Mesendoderm (in vitro differentiated cells): ENCODE measurements at regions not wholly inside any gene's neighbourhood (a gene's known extent, or its start where the extent isn't known, plus 50 kb on each side); places are given as distances from the start of the nearest gene placed in this dataset.
"Not testable (repeated sequence)": the region's sequence is repeated elsewhere in the genome, so short reads cannot be mapped to it uniquely, and the experiment has no call there.

Experiments
- DNase-seq: peaks from one replicate; pipeline ENCODE4 v3.0.0; 2013
- H2AK5ac ChIP-seq: 2 replicates; pipeline ENCODE4 v1.6.1; 2013; ENCODE audit warnings: low read length, inconsistent platforms
- H2BK120ac ChIP-seq: 2 replicates; pipeline ENCODE4 v1.6.1; 2013; ENCODE audit warnings: low read depth, mild to moderate bottlenecking, low read length, moderate library complexity, mixed read lengths
- H2BK15ac ChIP-seq: replicated peaks from 2 replicates; pipeline ENCODE4 v1.6.1; 2013; ENCODE audit warnings: low read depth, mild to moderate bottlenecking, moderate library complexity
- H2BK5ac ChIP-seq: 2 replicates; pipeline ENCODE4 v1.6.1; 2013; ENCODE audit warnings: low read length, inconsistent platforms
- H3K18ac ChIP-seq: 2 replicates; pipeline ENCODE4 v1.6.1; 2013; ENCODE audit warnings: mild to moderate bottlenecking, low read length, mixed read lengths
- H3K23ac ChIP-seq: one replicate; pipeline ENCODE4 v1.6.1; 2013; ENCODE audit warnings: low read length
- H3K27ac ChIP-seq: 2 replicates; pipeline ENCODE4 v1.5.1; 2013; ENCODE audit warnings: low read depth, mild to moderate bottlenecking, inconsistent platforms, low read length, moderate library complexity
- H3K27me3 ChIP-seq: 2 replicates; pipeline ENCODE4 v1.6.1; 2013; ENCODE audit warnings: low read length, control low read depth, mild to moderate bottlenecking, inconsistent platforms; ENCODE audit not compliant: insufficient read depth, poor library complexity
- H3K36me3 ChIP-seq: 2 replicates; pipeline ENCODE4 v1.6.1; 2013; ENCODE audit warnings: low read length, inconsistent platforms; ENCODE audit not compliant: control insufficient read depth, insufficient read depth
- H3K4ac ChIP-seq: one replicate; pipeline ENCODE4 v1.6.1; 2013; ENCODE audit warnings: low read depth, mild to moderate bottlenecking, low read length, moderate library complexity
- H3K4me1 ChIP-seq: 2 replicates; pipeline ENCODE4 v1.6.1; 2013; ENCODE audit warnings: low read depth, low read length, inconsistent platforms; ENCODE audit not compliant: control insufficient read depth
- H3K4me2 ChIP-seq: 2 replicates; pipeline ENCODE4 v1.6.1; 2013; ENCODE audit warnings: low read length
- H3K4me3 ChIP-seq: 2 replicates; pipeline ENCODE4 v1.5.1; 2013; ENCODE audit warnings: mild to moderate bottlenecking, low read length
- H3K56ac ChIP-seq: one replicate; pipeline ENCODE4 v1.6.1; 2013; ENCODE audit warnings: low read length
- H3K79me1 ChIP-seq: 2 replicates; pipeline ENCODE4 v1.6.1; 2013; ENCODE audit warnings: low read length, inconsistent platforms
- H3K79me2 ChIP-seq: 2 replicates; pipeline ENCODE4 v1.6.1; 2013; ENCODE audit warnings: mild to moderate bottlenecking, low read length; ENCODE audit not compliant: control insufficient read depth, insufficient read depth
- H3K9ac ChIP-seq: 2 replicates; pipeline ENCODE4 v1.6.1; 2013; ENCODE audit warnings: low read length, inconsistent platforms
- H4K5ac ChIP-seq: one replicate; pipeline ENCODE4 v1.6.1; 2013; ENCODE audit warnings: low read length
- H4K8ac ChIP-seq: one replicate; pipeline ENCODE4 v1.6.1; 2013; ENCODE audit warnings: low read depth, mild to moderate bottlenecking, control low read depth, low read length, moderate library complexity
- WGBS: extraction: QIAGEN DNeasy Blood & Tissue Kit; methylation state at CpG from one replicate; pipeline ENCODE4 v1.1.7; 2013; ENCODE audit warnings: low lambda C conversion rate, missing lambda C conversion rate; ENCODE audit not compliant: insufficient coverage; ENCODE audit errors: extremely low coverage; 5-methylcytosine and 5-hydroxymethylcytosine counted together

DNA sequence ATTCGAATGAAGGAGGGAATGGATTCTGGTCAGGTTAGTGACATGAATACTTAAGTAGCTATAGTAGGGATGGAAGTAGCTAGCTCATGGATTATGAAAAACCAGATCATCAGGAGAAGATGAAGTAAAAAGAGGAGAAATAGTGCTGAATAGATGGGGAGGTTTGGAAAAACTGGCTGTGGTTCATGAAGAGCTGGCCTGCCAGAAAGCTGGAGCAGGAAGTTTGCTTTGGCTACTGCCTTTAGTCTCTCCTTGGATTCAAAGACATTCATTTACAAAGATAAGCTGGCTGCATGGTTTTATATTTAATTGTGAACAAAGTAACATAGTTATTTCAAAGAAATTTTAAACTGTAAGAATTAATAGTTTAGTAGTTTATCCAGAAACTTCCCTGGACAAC, 567.0 kb downstream of the RIT2 start:
- Histone ChIP-seq H3K36me3 (no peaks in the 10 kb centered on the region), H3K23ac (no peak overlapping the region), H4K8ac (no peak overlapping the region), H3K18ac (no peak overlapping the region), H2AK5ac (no peak overlapping the region), H3K56ac (no peak overlapping the region), H3K4me3 (no peak overlapping the region), H3K4me1 (peaks cover 4% of the 10 kb centered on the region), H3K9ac (no peak overlapping the region), H3K79me2 (no peaks in the 10 kb centered on the region), H2BK5ac (no peak overlapping the region), H3K79me1 (no peaks in the 10 kb centered on the region), H4K5ac (no peak overlapping the region), H3K27ac (no peak overlapping the region), H3K27me3 (no peaks in the 10 kb centered on the region), H3K4me2 (no peak overlapping the region), H3K4ac (no peak overlapping the region), H2BK15ac (no peak overlapping the region), H2BK120ac (no peak overlapping the region)
- no peak for DNase-seq
- WGBS = 100% methylated on average over 1 of the region's 1 CpG

DNA sequence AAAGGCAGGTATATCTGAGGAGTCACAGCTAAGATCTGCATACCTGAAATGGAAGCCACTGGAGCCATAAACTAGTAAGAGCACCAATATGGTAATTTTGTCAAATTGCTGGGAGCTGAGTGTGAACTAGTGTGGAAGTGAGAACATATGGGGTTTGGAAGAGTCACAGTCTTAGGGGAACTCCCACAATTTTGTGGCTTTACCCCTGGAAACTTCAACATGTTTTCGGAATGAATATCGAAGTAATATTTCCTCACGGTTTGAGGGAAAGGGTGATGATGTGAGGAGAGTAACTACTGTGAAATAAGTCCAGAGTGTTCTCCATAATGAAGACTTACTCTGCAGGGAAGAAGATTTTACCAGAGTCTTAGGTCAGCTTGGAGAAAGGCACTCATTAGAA, 565.9 kb downstream of the RIT2 start:
- Histone ChIP-seq H3K27me3 (no peaks in the 10 kb centered on the region), H2BK120ac (no peak overlapping the region), H3K27ac (no peak overlapping the region), H3K79me2 (no peaks in the 10 kb centered on the region), H3K4me2 (no peak overlapping the region), H2BK5ac (no peak overlapping the region), H3K36me3 (no peaks in the 10 kb centered on the region), H3K23ac (peak overlapping the region; percentile 30), H4K5ac (no peak overlapping the region), H4K8ac (no peak overlapping the region), H3K4me1 (peaks cover 4% of the 10 kb centered on the region), H3K4me3 (no peak overlapping the region), H3K79me1 (no peaks in the 10 kb centered on the region), H3K4ac (no peak overlapping the region), H2AK5ac (no peak overlapping the region), H2BK15ac (no peak overlapping the region), H3K18ac (no peak overlapping the region), H3K56ac (no peak overlapping the region), H3K9ac (no peak overlapping the region)
- no peak for DNase-seq
- WGBS = no CpG with 5 or more reads among the region's 3 CpGs

DNA sequence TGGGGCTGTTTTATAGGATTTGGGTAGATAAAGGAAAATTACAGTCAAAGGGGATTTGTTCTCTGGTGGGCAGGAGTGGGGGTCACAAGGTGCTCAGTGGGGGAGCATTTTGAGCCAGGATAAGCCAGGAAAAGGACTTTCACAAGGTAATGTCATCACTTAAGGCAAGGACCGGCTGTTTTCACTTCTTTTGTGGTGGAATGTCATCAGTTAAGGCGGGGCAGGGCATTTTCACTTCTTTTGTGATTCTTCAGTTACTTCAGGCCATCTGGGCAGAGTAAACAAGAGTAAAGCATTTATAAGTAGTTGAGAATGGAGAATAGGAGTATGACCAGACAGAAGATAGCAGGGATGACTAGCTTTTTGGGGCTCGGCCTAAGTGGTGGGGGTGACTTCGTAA, 562.9 kb downstream of the RIT2 start:
- H3K9ac ChIP-seq, H3K4me3 ChIP-seq, H3K27ac ChIP-seq, H3K79me1 ChIP-seq, H4K5ac ChIP-seq, H2AK5ac ChIP-seq, H3K4ac ChIP-seq, H4K8ac ChIP-seq, H3K18ac ChIP-seq, H3K36me3 ChIP-seq, H3K79me2 ChIP-seq, H3K23ac ChIP-seq, H2BK120ac ChIP-seq, H3K4me1 ChIP-seq, H2BK5ac ChIP-seq, H3K27me3 ChIP-seq, H3K4me2 ChIP-seq, H3K56ac ChIP-seq: not testable (repeated sequence)
- H2BK15ac ChIP-seq = peak overlapping the region; percentile 57
- no CpG with 5 or more reads among the region's 4 CpGs for WGBS
- DNase-seq = peak; percentile 49

DNA sequence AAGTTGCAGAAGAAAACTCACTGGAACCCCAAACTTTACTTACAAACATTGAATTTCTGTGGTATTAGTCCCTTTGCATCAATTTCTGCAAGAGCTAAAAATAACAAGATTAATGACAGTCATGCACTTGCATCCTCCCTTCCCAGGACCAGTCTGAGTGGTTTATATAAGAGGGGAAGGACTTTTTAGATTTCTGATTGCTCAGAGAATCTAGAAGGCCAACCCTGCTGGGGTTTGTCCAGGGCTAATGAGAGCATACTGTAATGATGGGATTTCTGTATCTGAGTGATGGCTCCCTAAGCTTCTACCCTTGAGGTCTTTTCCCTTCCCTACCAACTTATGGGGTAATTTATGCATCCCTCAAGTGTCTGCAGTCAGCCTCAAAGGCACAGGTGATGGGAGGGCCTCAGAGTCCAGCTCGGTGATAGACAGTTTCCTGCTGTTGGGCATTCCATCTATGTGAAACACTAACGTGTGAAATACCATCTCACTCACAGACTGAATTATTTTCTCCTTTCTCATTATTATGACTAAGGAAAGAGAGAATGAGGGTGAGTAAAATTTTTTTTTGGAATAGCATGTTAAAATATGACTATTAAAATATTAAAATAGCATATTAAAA, 556.3 kb downstream of the RIT2 start:
- no CpG with 5 or more reads among the region's 2 CpGs for WGBS
- Histone ChIP-seq H3K9ac (no peak overlapping the region), H3K27me3 (no peaks in the 10 kb centered on the region)

GRCh38 chr18:42561521-42561920, 554.0 kb downstream of the RIT2 start:
- Histone ChIP-seq H3K4me2 (no peak overlapping the region), H3K56ac (no peak overlapping the region), H2BK120ac (no peak overlapping the region), H2BK5ac (no peak overlapping the region), H3K36me3 (no peaks in the 10 kb centered on the region), H3K79me2 (no peaks in the 10 kb centered on the region), H3K27me3 (no peaks in the 10 kb centered on the region), H4K8ac (no peak overlapping the region), H2BK15ac (no peak overlapping the region), H3K4me1 (peaks cover 1% of the 10 kb centered on the region), H3K4me3 (no peak overlapping the region), H4K5ac (no peak overlapping the region), H3K9ac (no peak overlapping the region), H3K18ac (peak overlapping the region; percentile 12), H3K27ac (no peak overlapping the region), H2AK5ac (no peak overlapping the region), H3K4ac (no peak overlapping the region), H3K79me1 (no peaks in the 10 kb centered on the region), H3K23ac (no peak overlapping the region)
- no CpG with 5 or more reads among the region's 1 CpG for WGBS
- peak; percentile 80 for DNase-seq

More for the DNA sequence above, 556.3 kb downstream of the RIT2 start:
- Histone ChIP-seq H4K8ac (no peak overlapping the region), H3K4me2 (no peak overlapping the region), H3K4me1 (peaks cover 1% of the 10 kb centered on the region), H3K18ac (no peak overlapping the region), H4K5ac (no peak overlapping the region), H3K36me3 (no peaks in the 10 kb centered on the region), H2BK15ac (no peak overlapping the region), H2BK120ac (no peak overlapping the region), H3K79me2 (no peaks in the 10 kb centered on the region), H3K56ac (no peak overlapping the region), H3K27ac (peak overlapping the region; percentile 38), H3K79me1 (no peaks in the 10 kb centered on the region), H2AK5ac (no peak overlapping the region), H3K4me3 (no peak overlapping the region), H2BK5ac (no peak overlapping the region), H3K4ac (no peak overlapping the region), H3K23ac (no peak overlapping the region)
- peak; percentile 74 for DNase-seq

DNA sequence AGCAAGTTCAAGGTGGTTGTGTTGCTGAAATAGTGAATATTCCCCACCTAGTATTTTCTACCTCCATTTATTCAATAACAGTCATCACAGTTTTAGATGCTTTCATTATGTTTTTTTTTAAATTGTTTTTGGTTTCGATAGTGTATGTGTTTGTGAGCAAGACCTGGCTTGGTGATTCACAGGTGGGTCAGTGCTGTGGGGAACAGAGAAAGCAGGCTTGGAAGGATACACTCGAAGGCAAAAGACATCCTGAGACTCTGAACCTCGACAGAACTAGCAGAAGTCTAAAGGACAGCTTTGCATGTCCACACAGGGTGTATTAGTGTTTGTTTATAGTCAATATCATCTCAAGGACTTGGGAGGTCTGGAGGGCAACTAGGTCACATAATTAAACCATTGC, 551.5 kb downstream of the RIT2 start:
- DNase-seq = no peak
- H3K79me1 ChIP-seq = no peaks in the 10 kb centered on the region
- no peak overlapping the region for H3K4ac ChIP-seq
- no peaks in the 10 kb centered on the region for H3K79me2 ChIP-seq
- peak overlapping the region; percentile 20 for H3K18ac ChIP-seq
- no peak overlapping the region for H2AK5ac ChIP-seq
- no peaks in the 10 kb centered on the region for H3K36me3 ChIP-seq
- H3K23ac ChIP-seq = no peak overlapping the region
- no peak overlapping the region for H4K5ac ChIP-seq
- no peak overlapping the region for H3K4me2 ChIP-seq
- H2BK120ac ChIP-seq = no peak overlapping the region
- no peak overlapping the region for H3K27ac ChIP-seq
- H3K4me3 ChIP-seq = no peak overlapping the region
- no peak overlapping the region for H2BK5ac ChIP-seq
- H3K4me1 ChIP-seq = peaks cover 1% of the 10 kb centered on the region
- H3K9ac ChIP-seq = no peak overlapping the region
- no peaks in the 10 kb centered on the region for H3K27me3 ChIP-seq
- H3K56ac ChIP-seq = no peak overlapping the region
- no peak overlapping the region for H2BK15ac ChIP-seq
- H4K8ac ChIP-seq = no peak overlapping the region
- WGBS = no CpG with 5 or more reads among the region's 3 CpGs
